ENCODE measurements at regions not wholly inside any gene's neighbourhood (a gene's known extent, or its start where the extent isn't known, plus 50 kb on each side); places are given as distances from the start of the nearest gene placed in this dataset.

- Histone ChIP-seq H3K4me1 (ENCODE audit: insufficient read depth, low read length) (no peaks in the 10 kb centered on the region), H3K4me3 (ENCODE audit: insufficient read depth, low read length) (no peak overlapping the region), H3K79me2 (ENCODE audit: insufficient read depth, low read length) (no peaks in the 10 kb centered on the region), H3K27me3 (ENCODE audit: insufficient read depth, low read length) (no peaks in the 10 kb centered on the region), H3K9me3 (ENCODE audit: low read depth, low read length) (no peaks in the 10 kb centered on the region), H2AFZ (ENCODE audit: low read length) (no peak overlapping the region), H3K4me2 (ENCODE audit: insufficient read depth, low read length) (no peak overlapping the region), H3K36me3 (ENCODE audit: insufficient read depth, low read length) (no peaks in the 10 kb centered on the region), H4K20me1 (ENCODE audit: insufficient read depth, low read length) (no peaks in the 10 kb centered on the region), H3K27ac (ENCODE audit: low read depth, low read length) (no peak overlapping the region)
- DNase-seq (ENCODE audit: insufficient read length, low spot score, missing footprints): no peak
- TF ChIP-seq, protein P1, sequence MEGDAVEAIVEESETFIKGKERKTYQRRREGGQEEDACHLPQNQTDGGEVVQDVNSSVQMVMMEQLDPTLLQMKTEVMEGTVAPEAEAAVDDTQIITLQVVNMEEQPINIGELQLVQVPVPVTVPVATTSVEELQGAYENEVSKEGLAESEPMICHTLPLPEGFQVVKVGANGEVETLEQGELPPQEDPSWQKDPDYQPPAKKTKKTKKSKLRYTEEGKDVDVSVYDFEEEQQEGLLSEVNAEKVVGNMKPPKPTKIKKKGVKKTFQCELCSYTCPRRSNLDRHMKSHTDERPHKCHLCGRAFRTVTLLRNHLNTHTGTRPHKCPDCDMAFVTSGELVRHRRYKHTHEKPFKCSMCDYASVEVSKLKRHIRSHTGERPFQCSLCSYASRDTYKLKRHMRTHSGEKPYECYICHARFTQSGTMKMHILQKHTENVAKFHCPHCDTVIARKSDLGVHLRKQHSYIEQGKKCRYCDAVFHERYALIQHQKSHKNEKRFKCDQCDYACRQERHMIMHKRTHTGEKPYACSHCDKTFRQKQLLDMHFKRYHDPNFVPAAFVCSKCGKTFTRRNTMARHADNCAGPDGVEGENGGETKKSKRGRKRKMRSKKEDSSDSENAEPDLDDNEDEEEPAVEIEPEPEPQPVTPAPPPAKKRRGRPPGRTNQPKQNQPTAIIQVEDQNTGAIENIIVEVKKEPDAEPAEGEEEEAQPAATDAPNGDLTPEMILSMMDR (IDR thresholded peaks at IDR 0.05; ENCODE audit: extremely low read depth, low read depth, low read length): no peak
These were observed 129.4 kb downstream of the SPANXA1 start for GRCh38 chrX:141455103-141455502.

DNA sequence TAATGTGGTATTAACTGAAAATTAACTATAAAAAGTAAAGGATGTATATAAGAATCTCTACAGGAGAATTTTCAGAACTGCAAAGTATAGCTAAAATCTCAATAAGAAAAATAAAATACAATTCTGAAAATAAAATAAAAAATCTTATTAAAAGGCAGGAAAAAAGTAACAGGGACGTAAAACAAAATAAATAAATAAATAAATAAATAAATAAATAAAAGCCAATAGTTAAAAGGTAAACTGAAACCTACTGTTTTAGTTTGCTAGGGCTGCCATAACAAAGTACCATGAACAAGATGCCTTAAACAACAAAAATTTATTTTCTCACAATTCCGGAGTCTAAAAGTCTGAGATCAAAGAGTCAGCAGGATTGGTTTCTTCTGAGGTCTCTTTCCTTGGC is 140.6 kb downstream of the SPANXA1 start:
- H2AFZ ChIP-seq (ENCODE audit: low read length): no peak overlapping the region
- no peak overlapping the region for H3K4me2 ChIP-seq (ENCODE audit: insufficient read depth, low read length)
- H3K4me1 ChIP-seq (ENCODE audit: insufficient read depth, low read length): no peaks in the 10 kb centered on the region
- no peaks in the 10 kb centered on the region for H3K79me2 ChIP-seq (ENCODE audit: insufficient read depth, low read length)
- H3K9me3 ChIP-seq (ENCODE audit: low read depth, low read length): no peaks in the 10 kb centered on the region
- TF ChIP-seq, protein P1 (IDR thresholded peaks at IDR 0.05; ENCODE audit: extremely low read depth, low read depth, low read length): no peak
- no peaks in the 10 kb centered on the region for H3K27me3 ChIP-seq (ENCODE audit: insufficient read depth, low read length)
- H3K27ac ChIP-seq (ENCODE audit: low read depth, low read length): no peak overlapping the region
- no peaks in the 10 kb centered on the region for H4K20me1 ChIP-seq (ENCODE audit: insufficient read depth, low read length)
- DNase-seq (ENCODE audit: insufficient read length, low spot score, missing footprints): no peak
- H3K36me3 ChIP-seq (ENCODE audit: insufficient read depth, low read length): no peaks in the 10 kb centered on the region
- H3K4me3 ChIP-seq (ENCODE audit: insufficient read depth, low read length): no peak overlapping the region

DNA sequence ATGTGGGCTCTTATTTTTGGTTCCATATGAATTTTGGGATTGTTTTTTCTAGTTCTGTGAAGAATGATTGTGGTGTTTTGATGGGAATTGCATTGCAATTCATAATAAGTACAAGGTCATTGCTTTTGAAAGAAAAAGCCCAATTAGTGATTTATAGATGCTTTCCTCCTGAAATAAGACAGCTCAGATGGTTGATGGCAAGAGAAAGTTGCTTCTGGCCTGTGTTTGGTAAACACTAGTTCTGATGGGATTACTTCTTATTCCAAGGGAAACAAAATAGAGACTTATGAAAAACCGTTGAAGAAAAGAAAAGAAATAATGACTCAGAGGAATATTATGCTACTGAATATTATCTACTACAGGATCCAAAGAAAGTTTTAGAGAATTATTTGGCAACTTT is 144.9 kb downstream of the SPANXA1 start:
- Histone ChIP-seq H3K4me3 (ENCODE audit: insufficient read depth, low read length) (no peak overlapping the region), H3K79me2 (ENCODE audit: insufficient read depth, low read length) (no peaks in the 10 kb centered on the region), H3K4me2 (ENCODE audit: insufficient read depth, low read length) (no peak overlapping the region), H3K36me3 (ENCODE audit: insufficient read depth, low read length) (no peaks in the 10 kb centered on the region), H2AFZ (ENCODE audit: low read length) (no peak overlapping the region), H3K27ac (ENCODE audit: low read depth, low read length) (no peak overlapping the region), H4K20me1 (ENCODE audit: insufficient read depth, low read length) (no peaks in the 10 kb centered on the region), H3K4me1 (ENCODE audit: insufficient read depth, low read length) (no peaks in the 10 kb centered on the region), H3K27me3 (ENCODE audit: insufficient read depth, low read length) (no peaks in the 10 kb centered on the region), H3K9me3 (ENCODE audit: low read depth, low read length) (no peaks in the 10 kb centered on the region)
- TF ChIP-seq, protein P1 (IDR thresholded peaks at IDR 0.05; ENCODE audit: extremely low read depth, low read depth, low read length): no peak
- DNase-seq (ENCODE audit: insufficient read length, low spot score, missing footprints): no peak

DNA sequence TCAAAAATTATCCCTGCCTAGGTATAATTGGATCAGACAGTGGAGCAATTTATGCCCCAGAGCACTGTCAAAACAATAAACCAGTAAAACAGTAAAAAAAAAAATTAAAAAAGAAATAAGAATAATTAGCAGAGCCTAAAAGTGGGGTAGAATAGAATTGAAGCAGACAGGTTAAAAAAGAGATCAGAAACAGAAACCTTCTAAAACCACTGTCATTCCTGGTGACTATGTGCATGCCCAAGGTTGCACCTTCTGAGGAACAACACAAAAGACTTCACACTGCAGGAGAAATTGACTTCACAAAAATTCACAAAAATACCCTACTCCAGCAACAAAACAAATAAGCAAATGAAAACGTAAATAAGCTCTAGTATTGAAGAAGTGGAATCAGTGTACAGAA is 168.6 kb downstream of the SPANXA1 start:
- no peaks in the 10 kb centered on the region for H3K9me3 ChIP-seq (ENCODE audit: low read depth, low read length)
- TF ChIP-seq, protein P1 (IDR thresholded peaks at IDR 0.05; ENCODE audit: extremely low read depth, low read depth, low read length): no peak
- H3K36me3 ChIP-seq (ENCODE audit: insufficient read depth, low read length): no peaks in the 10 kb centered on the region
- no peak overlapping the region for H3K27ac ChIP-seq (ENCODE audit: low read depth, low read length)
- no peak overlapping the region for H2AFZ ChIP-seq (ENCODE audit: low read length)
- no peak overlapping the region for H3K4me2 ChIP-seq (ENCODE audit: insufficient read depth, low read length)
- H3K4me3 ChIP-seq (ENCODE audit: insufficient read depth, low read length): no peak overlapping the region
- H3K79me2 ChIP-seq (ENCODE audit: insufficient read depth, low read length): no peaks in the 10 kb centered on the region
- no peaks in the 10 kb centered on the region for H4K20me1 ChIP-seq (ENCODE audit: insufficient read depth, low read length)
- no peak for DNase-seq (ENCODE audit: insufficient read length, low spot score, missing footprints)
- no peaks in the 10 kb centered on the region for H3K4me1 ChIP-seq (ENCODE audit: insufficient read depth, low read length)
- H3K27me3 ChIP-seq (ENCODE audit: insufficient read depth, low read length): no peaks in the 10 kb centered on the region

All from osteoblast (primary cell).